Right forelimb (tissue), 1 donor: ENCODE measurements at regions not wholly inside any gene's neighbourhood (a gene's known extent, or its start where the extent isn't known, plus 50 kb on each side); places are given as distances from the start of the nearest gene placed in this dataset.

Source experiments
- DNase-seq: peaks from one replicate; pipeline ENCODE4 v3.0.0-alpha.2; 2018

DNA sequence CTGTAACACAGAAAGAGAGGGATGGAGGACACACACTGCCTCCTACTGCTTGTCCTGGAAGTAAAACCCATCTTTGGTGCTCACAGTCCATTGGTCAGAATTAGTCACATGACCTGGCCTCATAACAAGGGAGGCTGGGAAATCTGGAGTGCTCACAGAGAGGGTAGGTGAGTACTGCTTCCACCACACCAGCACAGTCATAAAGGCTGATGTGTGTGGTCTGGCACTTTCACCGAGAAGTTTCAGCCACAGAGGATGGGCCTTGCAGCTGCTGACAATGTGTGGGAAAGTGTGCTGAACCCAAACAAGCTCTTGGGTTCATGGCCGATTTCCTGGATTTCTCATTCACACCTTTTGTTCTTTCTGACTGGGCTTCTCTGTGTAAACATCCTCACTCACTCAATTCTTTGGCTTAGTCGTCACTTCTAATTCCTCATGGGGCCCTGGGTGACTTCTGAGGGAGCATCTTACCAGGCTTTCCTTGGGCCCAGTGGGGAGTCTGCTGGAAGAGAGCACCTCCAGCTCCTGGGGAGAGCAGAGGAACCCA, 100.7 kb downstream of the ASB7 start:
- DNase-seq, result peak; percentile 34

DNA sequence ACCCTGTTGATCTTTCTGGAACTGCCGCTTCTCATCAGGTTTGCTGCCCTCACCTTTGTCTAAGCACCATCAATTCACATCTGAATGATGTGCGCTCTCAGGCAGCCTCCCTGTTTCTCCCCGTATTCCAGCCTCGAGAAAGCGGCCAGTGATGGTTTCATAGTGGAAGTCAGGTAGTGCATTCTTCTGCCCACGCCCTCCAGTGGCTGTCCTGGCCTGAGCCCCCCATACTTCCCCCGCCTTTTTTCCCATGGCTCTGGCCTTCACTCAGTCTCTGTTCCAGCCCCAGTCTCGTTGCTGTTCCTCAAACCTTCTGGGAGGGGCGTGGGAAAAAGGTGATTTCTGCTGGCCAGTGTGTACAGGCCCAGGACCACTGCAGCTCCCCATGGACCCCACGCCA, 101.3 kb downstream of the ASB7 start:
- DNase-seq, result peak; percentile 39

DNA sequence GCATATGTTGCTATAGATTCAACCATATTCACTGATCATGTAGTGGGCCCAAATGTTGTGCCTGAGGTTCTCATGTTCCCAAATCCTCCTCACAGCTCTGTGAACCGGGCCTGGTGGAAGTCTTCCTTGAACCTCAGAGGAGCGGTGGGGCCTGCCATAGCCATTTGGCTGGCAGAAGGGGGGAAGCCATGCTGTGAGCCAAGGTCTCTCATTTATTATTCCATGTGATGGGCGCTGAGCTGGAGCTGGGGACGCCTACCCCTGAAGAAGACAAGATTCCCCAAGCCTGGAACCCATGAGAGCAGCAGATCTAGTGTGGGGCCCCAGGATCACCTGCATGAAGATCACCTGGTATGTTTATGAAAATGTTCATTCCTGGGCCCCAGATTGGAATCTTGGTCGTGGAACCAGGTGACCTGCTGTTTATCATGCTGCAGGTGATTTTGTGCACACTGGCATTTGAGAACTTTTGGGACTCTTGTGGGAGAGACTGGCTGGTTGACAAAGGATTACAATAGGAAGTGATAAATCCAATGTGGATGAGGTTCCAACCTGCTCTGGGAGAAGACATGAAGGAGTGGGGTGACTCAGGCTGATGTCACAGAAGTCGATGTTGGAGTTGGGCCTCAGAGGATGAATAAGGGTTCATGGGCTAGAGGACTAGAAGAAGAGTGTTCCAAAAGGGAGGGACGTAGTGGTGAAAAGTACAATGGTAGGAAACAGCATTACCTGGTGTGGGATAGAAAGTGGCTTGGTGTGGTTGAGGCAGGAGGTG, 102.1 kb downstream of the ASB7 start:
- DNase-seq, result peak; percentile 10

DNA sequence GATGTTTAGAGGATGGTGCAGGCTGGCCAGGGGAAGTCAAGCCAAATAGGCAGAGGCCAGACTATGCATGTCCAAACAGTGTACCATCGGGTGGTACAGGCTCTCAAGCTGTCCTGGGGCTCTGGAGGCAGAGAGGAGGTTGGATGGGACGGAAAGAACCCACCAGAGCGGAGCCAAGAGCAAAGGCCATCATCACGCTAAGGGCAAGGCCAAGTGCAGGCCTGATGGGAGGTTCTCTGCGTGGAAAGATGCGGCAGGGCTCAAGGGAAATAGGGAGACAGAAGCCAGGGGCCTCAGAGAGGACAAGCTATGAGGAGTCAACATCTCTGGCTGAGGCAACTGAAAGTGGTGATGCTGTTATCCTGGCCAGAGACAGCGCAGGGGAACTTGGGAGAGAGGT, 102.7 kb downstream of the ASB7 start:
- DNase-seq, result peak; percentile 17

DNA sequence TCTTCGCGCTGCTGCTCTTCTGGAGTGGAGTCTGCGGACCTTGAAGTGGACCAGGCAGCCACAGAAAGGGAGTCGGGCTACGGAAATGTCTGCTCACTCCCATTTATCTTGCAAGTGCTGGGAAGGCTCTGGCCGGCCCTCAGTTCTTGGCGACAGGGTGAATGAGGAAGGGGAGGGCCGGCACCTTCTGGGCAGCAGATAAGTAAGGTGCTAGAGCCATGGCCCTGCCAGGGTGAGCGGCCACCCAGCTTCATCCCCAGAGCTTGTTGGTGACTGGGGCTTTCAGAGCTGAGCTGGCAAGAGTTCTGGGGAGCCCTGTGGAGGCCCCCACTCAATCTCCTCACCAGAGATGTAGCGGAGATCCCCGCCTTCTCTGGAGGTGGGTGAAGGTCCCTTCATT, 103.5 kb downstream of the ASB7 start:
- DNase-seq, result peak; percentile 17

DNA sequence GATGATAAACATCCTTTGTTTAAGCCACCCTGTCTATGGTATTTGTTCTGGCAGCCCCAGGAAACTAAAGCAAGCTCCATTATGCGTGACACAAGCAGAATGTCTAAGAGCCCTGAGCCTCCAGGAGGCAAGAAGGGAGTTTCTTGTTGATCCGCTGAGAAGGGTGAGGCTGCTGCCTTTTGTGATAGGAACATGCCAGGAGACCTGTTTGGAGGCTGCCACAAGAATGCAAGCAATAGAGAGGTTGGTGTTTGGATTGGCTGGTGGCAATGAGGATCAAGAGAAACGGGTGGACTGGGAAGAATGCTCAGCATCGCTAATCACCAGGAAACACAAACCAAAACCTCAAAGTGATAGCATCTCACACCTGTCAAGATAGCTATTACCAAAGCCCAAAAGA, 104.8 kb downstream of the ASB7 start:
- DNase-seq, result no peak

DNA sequence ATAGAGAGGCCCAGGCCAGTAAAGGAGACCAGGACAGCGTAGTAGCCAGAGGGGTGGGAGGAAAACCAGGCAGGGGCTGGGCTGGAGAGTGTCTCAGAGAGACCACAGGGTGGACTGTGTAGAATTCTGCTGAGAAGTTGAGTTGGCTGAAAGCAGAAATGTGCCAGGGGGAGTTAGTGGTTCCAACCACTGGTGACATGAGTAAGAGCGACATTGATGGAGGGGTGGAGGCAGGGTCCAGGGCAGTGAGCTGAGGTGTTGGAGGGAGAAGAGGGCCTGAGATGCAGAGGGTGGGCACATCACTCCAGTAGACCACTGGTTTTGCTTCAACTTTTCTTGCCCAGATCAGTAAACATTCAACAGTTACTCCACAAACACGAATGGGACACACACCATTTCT, 106.5 kb downstream of the ASB7 start:
- DNase-seq, result no peak

DNA sequence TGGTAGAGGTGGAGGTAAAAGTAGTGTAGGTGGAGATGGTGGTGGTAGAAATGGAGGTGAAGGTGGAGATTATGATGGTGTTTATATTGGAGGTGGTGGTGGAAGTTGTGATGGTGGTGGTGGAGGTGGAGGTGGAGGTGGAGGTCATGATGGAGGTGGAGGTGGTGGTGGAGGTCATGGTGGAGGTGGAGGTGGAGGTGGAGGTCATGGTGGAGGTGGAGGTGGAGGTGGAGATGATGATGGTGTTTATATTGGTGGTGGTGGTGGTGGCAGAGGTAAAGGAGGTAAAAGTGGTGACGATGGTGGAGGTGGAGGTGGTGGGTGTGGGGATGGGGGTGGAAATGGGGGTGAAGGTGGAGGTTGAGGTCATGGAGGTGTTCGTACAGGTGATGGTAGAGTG, 107.8 kb downstream of the ASB7 start:
- peak; percentile 32 for DNase-seq

DNA sequence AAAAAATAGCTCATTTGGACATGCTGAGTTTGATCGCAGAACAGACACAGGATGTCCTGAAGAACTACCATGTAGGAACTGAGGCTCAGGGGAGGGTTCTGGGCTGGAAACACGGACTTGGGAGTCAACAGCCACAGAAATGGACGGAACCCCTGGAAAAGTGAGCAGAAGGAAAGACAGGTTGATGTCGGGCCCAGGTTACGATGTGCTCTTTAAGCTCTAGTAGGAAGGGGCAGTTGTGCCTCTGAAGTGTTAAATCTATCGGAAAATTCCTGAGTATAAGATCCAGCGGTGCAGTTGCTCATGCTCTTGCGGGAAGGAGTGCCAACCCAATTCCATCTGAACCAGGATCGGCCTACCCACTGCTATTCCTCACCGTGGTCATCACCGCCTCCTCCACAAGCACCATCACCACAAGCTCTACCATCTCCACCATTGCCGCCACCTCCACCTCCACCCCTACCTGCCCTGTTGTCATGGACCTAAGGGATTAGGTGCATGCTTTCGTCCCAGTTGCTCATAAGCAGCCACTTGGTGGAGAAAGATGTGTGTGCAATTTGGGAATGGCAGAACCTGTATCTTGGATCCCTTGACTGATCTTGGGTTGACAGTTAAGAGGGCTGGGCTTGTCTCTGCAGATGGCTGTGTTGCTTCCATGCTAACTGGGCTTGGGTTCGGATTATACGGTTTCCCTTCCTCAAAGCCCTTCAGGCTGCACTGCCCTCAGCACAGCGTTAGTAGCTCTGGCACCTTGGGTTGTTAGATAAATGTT, 108.5 kb downstream of the ASB7 start:
- peak; percentile 34 for DNase-seq

DNA sequence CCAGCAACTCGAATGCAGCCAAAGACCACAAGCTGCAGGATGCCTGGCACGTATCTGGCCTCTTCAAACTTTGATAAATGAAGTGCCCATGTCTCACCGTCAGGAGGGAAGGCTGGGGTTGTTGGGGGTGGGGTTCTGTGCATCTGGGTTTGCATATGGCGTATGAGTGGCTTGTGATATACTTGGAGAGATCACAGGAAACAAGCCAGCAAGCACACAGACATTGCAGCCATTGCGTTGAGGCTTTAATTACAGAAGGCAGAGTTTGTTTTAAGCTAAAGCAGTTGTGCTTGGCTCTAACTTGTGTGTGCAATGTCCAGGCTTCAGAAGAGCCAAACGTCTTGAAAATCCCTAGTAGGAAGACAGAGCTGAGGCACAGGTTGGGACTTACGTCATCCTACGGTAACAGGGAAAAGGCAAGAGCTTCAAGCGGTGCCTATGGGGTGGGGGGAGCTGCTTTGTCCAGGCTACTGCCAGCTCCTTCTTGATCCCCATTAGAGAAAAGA, 109.2 kb downstream of the ASB7 start:
- DNase-seq, result peak; percentile 47

DNA sequence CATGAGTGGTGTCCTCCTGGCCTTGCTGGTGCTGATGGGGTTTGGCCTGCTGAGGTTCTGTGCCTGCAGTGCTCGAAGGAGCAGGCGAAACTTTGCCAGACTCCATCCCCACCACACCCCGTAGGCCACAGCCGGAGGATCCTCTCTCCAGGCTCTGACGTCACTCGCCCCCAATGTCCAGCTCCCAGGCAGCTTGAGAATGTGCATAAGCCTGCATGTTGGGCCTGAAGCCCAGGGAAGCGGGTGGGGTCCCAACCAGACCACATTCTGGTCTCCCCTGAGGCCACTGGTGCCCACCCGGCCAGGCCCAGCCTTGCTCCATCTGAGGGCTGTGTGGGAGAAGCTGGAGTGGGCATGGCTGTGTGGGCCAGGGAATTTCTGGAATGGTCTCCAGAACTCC, 109.8 kb downstream of the ASB7 start:
- DNase-seq, result peak; percentile 80

DNA sequence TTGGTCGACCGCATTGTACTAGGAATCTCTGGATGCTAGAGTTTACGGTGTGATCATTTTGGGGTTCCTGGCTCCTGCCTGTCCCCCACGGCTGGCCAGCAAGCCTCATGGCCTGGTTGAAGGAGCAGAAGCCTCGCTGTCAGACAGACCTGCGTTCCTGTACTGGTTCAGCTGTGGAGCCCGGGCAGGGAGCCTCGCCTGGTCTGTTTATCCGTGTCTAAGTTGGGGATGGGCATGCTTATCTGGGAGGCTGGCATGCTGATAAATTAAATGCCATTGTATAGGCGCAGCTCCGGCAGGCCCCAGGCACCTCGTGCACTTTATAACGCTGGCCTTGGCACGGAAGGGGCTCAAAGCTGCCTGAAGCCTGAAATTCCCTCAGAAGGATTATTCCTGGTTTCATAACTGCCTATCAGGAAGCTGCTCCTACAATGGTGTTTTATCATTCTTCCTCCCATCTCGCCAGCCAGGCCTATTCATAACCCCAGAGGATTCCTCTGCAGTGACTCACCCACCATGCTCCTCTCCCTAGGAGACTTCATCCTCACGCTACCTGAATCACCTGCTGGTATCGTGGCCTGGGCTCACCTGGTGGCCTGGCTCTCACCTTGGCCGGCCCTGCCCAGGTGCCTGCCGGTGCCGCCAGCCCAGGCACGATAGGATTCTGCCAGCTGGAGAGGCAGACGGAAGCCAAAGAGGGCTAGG, 110.9 kb downstream of the ASB7 start:
- peak; percentile 41 for DNase-seq

DNA sequence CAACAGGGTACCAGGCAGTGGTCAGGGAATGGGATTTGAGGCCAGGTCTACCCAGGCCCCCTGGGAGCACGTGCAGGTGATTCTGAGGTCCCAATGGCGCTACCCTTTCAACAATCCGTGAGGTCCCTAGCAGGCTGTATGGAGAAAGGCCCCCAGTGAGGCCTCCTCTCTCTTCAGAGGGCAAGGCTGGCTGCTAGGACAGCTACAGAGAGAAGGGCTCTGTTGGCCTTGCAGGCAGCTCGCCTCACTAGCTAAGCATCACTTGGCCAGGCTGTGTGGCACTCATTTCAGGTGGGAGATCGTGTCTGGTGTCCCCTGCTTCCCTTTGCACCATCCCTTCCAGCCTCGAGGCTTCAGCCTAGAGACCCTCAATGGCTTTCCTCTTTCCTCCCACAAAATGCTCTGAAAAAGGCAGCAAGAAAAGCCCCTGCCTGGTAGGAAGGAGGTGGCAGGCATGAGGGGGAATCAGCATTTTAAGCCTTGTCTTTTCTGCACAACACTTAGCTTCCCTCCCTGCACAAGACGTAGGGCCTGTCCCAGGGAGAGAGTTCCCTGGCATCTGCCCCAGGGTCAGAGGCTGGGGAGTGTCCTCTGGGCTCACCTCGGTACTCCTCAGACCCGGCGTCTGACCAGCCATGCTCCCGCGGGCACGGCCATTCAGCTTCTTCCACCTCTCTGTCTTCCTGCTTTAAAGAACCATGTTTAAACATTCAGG, 111.8 kb downstream of the ASB7 start:
- peak; percentile 13 for DNase-seq

DNA sequence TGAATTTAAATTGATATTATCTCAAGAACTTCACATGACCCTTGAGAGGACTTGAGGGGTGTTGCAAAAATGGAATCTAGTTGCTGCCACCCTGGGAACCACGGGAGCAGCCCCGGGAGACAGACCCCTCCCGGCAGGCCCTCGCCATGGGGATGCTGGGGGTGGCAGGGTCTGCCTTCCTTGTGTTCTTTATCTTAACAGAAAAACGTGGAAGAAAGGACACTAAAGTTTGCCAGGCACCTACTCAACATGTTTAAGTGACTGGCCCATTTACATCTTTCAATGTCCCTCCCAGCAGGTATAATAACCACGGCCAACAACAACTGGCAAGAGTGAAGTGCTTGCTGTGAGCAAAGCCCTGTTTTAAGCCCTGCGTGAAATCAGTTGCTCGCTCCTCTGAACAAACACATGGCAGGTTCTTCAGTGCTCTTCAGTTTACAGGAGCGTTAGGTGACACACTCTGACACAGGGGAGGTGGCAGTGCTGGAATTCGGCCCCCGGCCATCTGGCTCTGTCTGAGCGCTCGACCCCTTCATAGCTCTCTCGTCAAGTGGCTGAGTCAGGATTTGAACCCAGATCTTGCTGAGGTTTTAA, 112.5 kb downstream of the ASB7 start:
- DNase-seq, result peak; percentile 29

DNA sequence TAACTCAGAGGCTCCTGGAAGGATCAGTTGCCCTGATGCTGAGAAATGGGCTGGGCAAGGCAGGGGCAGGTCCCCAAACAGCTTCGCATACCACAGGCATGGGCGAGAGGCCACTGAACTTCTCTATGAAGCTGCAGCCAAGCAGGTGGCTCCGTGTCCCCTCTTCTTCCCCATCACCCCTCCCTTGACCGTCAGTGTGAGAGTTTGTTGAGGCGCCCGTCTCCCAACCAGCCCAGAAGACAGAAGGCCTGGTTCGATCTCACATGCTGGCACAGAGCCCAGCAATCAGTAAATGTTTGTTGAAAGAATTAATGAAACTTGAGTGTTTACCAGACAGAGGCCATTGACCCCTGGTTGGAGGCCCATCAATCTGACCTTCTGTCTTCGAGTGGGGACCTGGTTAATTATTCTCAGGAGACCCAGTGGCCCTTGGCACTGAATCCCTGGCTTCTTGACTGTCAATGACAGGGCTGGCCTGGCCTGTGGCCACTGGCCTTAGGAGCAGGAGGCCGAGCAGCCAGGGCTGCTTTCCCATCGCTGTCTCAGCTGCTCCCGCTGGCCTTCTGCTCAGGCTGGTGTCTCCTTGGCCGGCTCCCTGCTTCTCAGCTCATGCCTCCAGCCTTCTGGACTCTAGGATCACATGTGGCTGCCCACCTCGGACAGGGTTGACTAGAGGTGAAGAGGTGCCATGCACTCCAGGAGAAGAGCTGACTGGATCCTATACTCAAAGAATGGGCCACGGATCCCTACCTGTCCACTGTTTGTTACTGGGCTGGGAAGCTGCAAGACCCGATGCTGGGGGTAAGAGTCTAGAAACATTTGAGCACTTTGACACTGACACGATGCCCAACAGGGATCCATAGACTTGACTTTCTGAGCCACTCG, 113.4 kb downstream of the ASB7 start:
- DNase-seq, result no peak

DNA sequence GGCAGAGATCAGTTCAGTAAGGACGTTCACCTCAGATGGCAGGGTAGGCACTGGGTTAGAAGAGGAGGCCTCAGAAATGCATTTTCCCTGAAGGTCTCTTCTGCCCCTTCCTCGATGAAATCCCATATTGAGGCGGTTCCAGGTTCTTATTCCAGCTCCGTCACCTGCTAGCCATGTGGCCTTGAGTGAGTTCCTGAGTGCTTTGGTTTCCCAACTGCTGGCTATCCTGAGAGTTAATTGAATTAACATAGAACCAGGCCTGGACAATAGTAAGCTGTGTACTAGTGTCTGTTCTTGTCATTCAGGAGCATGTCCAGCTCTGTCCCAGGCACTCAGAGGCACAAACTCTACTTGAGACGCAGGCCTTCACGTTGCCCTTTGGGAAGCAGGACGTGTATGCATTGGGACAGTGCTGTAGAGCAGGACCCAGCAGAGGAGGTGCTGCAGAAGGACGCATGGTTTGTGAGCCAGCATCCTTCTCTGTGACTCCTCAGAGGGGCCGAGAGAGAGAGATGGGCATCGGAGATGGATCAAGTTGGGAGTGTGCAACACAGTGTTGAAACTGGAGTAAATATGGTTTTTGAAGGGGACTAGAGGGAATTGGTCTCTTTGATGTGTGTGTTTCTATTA, 114.2 kb downstream of the ASB7 start:
- no peak for DNase-seq

DNA sequence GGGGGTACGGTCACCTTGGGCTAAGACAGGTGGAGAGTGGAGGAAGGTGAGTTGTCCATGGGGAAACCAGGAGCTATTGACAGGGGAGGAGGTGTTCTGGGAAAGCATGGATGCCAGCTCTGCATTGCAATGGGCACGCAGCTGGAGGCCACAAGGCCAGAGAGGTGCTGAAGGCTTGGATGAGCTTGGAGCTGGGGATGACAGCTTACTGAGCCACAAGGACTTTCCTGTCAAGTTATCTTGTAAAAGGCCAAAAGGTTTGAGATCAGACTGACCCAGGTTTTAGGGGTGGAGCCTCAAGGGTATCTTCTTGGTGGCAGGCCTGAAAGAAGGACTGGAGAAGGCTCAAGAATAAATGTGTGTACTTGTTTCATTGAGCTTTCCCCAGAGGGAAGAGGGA, 115.2 kb downstream of the ASB7 start:
- peak; percentile 5 for DNase-seq

DNA sequence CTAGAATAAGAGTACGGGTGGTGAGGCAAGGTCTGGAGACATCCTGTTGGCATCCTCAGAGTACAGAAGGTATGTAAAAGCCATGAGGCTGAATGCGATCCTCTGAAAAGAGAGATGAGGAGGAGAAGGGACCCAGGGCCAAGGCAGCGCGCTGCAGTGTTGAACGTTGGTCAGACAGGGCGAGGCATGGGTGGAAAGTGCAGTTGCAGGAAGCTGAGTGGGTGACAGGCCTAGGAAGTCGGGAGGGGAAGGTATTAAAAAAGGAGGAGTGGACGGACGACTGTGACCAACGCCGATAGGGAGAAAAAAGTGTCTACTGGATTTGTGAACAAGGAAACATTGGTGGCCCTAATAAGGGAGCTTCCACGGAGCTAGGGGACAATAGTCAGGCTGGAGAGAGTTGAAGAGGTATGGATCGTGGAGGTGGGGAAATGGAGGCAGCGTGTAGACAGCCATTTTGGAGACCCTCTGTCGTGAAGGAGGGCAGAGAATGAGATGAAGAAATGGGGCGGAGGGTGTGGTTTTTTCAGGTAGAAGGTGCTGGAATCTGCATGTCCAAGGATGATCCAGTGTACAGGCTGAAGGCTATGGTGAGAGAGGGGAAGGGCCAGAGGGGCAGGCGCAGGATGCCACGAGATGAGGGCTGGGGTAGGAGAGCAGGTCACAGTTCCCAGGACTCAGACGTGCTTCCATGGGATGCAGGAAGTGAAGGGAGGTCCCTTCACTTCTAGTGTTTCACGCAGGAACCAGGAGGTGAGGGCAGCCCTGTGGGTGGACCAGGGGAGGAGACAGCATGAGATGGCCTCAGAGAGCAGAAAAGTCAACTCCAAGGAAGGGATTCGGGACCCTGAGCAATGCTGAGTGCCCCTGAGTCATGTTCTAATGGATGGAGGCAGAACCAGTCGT, 115.9 kb downstream of the ASB7 start:
- DNase-seq, result no peak

DNA sequence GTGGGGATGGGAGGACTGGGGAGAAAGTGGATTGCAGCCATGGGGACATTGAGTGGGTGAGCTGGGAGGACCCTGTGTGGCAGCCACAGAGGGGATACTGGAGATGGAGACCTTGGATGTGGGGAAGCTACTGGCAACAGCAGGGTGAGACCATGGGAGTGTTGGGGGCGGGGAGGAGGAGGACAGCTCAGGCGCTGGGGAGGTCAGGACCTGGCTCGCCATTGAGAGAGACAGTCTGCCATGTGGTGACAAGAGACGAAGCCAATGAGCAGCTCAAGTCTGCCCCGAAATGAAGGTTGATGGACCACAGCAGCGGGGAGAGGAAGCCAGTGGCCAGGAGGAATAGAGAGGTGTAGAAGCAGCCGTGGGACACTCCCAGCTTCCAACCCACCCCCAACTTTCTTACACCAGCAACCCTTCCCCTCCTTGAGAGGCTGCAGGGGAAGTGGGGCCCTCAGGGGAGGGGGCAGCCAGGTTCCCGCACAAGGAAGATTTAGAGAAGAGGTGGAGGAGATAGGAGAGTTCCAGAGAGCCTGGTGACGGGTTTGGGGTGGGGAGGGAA, 118.1 kb downstream of the ASB7 start:
- DNase-seq, result no peak
